Cardiac fibroblast (primary cell): ENCODE measurements at regions not wholly inside any gene's neighbourhood (a gene's known extent, or its start where the extent isn't known, plus 50 kb on each side); places are given as distances from the start of the nearest gene placed in this dataset.

Source experiments
- DNase-seq, 2 donors: peaks; one replicate each; pipeline versions ENCODE4 v3.0.0 to v3.0.0-alpha.2; 2010; ENCODE audit warnings: low read depth in 2 of 2
- H3K4me3 ChIP-seq, 2 donors: replicated peaks in 1 of 2; 1 replicate in 1 of 2; 2 replicates in 1 of 2; pipeline ENCODE4 v1.5.1; 2011; ENCODE audit warnings: low read depth in 2 of 2, low read length in 2 of 2, mild to moderate bottlenecking in 2 of 2, moderate library complexity in 1 of 2
- CTCF ChIP-seq: IDR thresholded peaks from one replicate; pipeline ENCODE4 v1.5.1; 2011; ENCODE audit warnings: low read depth, mild to moderate bottlenecking, low read length, inconsistent platforms

GRCh38 chr13:31978021-31978420 is 53.6 kb upstream of the FRY start:
- no peak overlapping the region for H3K4me3 ChIP-seq
- TF ChIP-seq CTCF = no peak
- DNase-seq = no peak

- H3K4me3 ChIP-seq = no peak overlapping the region
- TF ChIP-seq CTCF = no peak
- DNase-seq = no peak
Observed at GRCh38 chr13:31980830-31981229, 50.7 kb upstream of the FRY start.
